ENCODE measurements at regions not wholly inside any gene's neighbourhood (a gene's known extent, or its start where the extent isn't known, plus 50 kb on each side); places are given as distances from the start of the nearest gene placed in this dataset.

GRCh38 chr2:75342504-75343175, 143.3 kb upstream of the TACR1 start:
- CTCF ChIA-PET: no interaction called here

GRCh38 chr2:75340560-75340959, 141.2 kb upstream of the TACR1 start:
- no peak overlapping the region for H3K4me3 ChIP-seq
- ChIA-PET POLR2A (no interaction called here), CTCF (no interaction called here)
- no peak overlapping the region for H3K27ac ChIP-seq
- FAIRE-seq: no peak
- WGBS (ENCODE audit: missing lambda C conversion rate): 61% methylated on average over 3 of the region's 3 CpGs
- DNase-seq (ENCODE audit: low read depth in 1 of 2, low spot score in 1 of 2): no peak
- no peak for ATAC-seq
- H3K4me2 ChIP-seq: no peak overlapping the region
- TF ChIP-seq POLR2A (IDR thresholded peaks at IDR 0.05; ENCODE audit: low read length): no peak
- no peak for TF ChIP-seq FOSL2 (IDR thresholded peaks at IDR 0.05)
- TF ChIP-seq FOSL2 (CRISPR knock-in tag; IDR thresholded peaks at IDR 0.05): no peak
- no peak for TF ChIP-seq ZC3H11A (IDR thresholded peaks at IDR 0.05)
- TF ChIP-seq PBX3 (IDR thresholded peaks at IDR 0.05): no peak
- no peak for TF ChIP-seq ZSCAN20 (CRISPR knock-in tag; IDR thresholded peaks at IDR 0.05)
- no peak for TF ChIP-seq ESRRA (IDR thresholded peaks at IDR 0.05; ENCODE audit: borderline replicate concordance, low read length)
- no peak for TF ChIP-seq FOXS1 (CRISPR knock-in tag; IDR thresholded peaks at IDR 0.05)
- no peak for TF ChIP-seq HMGXB4 (CRISPR knock-in tag; IDR thresholded peaks at IDR 0.05; ENCODE audit: borderline replicate concordance)
- TF ChIP-seq JUN (IDR thresholded peaks at IDR 0.05): no peak
- TF ChIP-seq RARB (CRISPR knock-in tag; IDR thresholded peaks at IDR 0.05): no peak
- no peak for TF ChIP-seq EHMT2 (IDR thresholded peaks at IDR 0.05; ENCODE audit: low read depth)
- H3K9me3 ChIP-seq: no peaks in the 10 kb centered on the region
- H3K4me1 ChIP-seq: no peaks in the 10 kb centered on the region

More at GRCh38 chr2:75342504-75343175, 143.3 kb upstream of the TACR1 start:
- Histone ChIP-seq H3K4me2 (no peak overlapping the region), H3K9me3 (no peaks in the 10 kb centered on the region), H3K27ac (no peak overlapping the region), H3K4me3 (no peak overlapping the region), H3K4me1 (no peaks in the 10 kb centered on the region)
- DNase-seq (ENCODE audit: low read depth in 1 of 2, low spot score in 1 of 2) (no peak), ATAC-seq (no peak), FAIRE-seq (no peak)
- POLR2A ChIA-PET: no interaction called here
- TF ChIP-seq HEYL (CRISPR knock-in tag; IDR thresholded peaks at IDR 0.05): no peak
- no peak for TF ChIP-seq NR3C1 (IDR thresholded peaks at IDR 0.05)
- TF ChIP-seq CBX8 (IDR thresholded peaks at IDR 0.05): no peak
- TF ChIP-seq SMC3 (IDR thresholded peaks at IDR 0.05): no peak
- TF ChIP-seq RCOR1 (IDR thresholded peaks at IDR 0.05; ENCODE audit: low read depth, low read length): no peak
- no peak for TF ChIP-seq MAZ (IDR thresholded peaks at IDR 0.05; ENCODE audit: borderline replicate concordance, low read depth, low read length)
- no peak for TF ChIP-seq ZFP36 (IDR thresholded peaks at IDR 0.05; ENCODE audit: borderline replicate concordance, partially characterized antibody)
- no peak for TF ChIP-seq CHD4 (IDR thresholded peaks at IDR 0.05; ENCODE audit: borderline replicate concordance)
- TF ChIP-seq FOSL2 (IDR thresholded peaks at IDR 0.05): no peak
- TF ChIP-seq FOSL2 (CRISPR knock-in tag; IDR thresholded peaks at IDR 0.05): no peak
- TF ChIP-seq BHLHE40 (IDR thresholded peaks at IDR 0.05; ENCODE audit: low read depth, low read length): no peak
- no peak for TF ChIP-seq HOXA7 (CRISPR knock-in tag; IDR thresholded peaks at IDR 0.05)
- TF ChIP-seq CEBPB (IDR thresholded peaks at IDR 0.05): no peak
- TF ChIP-seq JUN (IDR thresholded peaks at IDR 0.05): no peak
- no peak for TF ChIP-seq EHMT2 (IDR thresholded peaks at IDR 0.05; ENCODE audit: low read depth)
- TF ChIP-seq MAX (IDR thresholded peaks at IDR 0.05): no peak
- TF ChIP-seq RARB (CRISPR knock-in tag; IDR thresholded peaks at IDR 0.05): no peak
- TF ChIP-seq HOXB5 (CRISPR knock-in tag; IDR thresholded peaks at IDR 0.05): no peak
- WGBS (ENCODE audit: missing lambda C conversion rate): 48% methylated on average over 1 of the region's 1 CpG
